ENCODE measurements at regions not wholly inside any gene's neighbourhood (a gene's known extent, or its start where the extent isn't known, plus 50 kb on each side); places are given as distances from the start of the nearest gene placed in this dataset.

DNA sequence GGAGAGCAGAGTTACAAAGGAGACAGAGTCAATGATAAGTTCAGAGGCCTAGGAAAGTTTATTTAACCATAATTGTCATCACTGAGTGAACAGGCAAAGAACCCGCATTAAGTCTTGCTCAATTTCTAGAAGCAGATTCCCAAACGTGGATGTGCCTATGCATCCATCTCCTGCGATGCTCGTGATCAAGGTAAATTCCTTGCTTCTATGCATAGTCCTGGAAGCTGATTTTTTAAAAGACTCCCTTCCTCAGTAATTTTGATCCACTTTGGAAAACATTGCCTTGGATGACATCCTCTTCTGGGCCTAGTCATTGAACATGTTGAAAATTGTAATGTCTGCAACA, 116.4 kb downstream of the TNFSF18 start:
- no peak overlapping the region for H3K4ac ChIP-seq (ENCODE audit: low read depth, low read length)
- no peak overlapping the region for H2BK120ac ChIP-seq (ENCODE audit: low read depth, low read length, poor library complexity, severe bottlenecking)
- no peak overlapping the region for H3K14ac ChIP-seq (ENCODE audit: insufficient read depth, low read length)
- no peaks in the 10 kb centered on the region for H4K20me1 ChIP-seq (ENCODE audit: control insufficient read depth, insufficient read depth, insufficient read length)
- no peaks in the 10 kb centered on the region for H3K9me3 ChIP-seq (ENCODE audit: control insufficient read depth, low read depth, low read length)
- no peak overlapping the region for H3K23ac ChIP-seq (ENCODE audit: insufficient read length, low read depth, low read length)
- Mint-ChIP-seq H3K27me3 (ENCODE audit: low read depth) (no peaks in the 10 kb centered on the region; the same call in 1 of the 2 replicates), H3K9me3 (no peaks in the 10 kb centered on the region), H3K27ac (peak overlapping the region in 1 of 3 experiments; percentile 92; a peak in 2 of 7 replicates), H3K4me3 (no peak overlapping the region), H3K4me1 (peaks cover 0 to 2% of the 10 kb centered on the region in 2 experiments; a peak in 1 of 4 replicates), H3K36me3 (ENCODE audit: insufficient read depth in 1 of 3, low read depth in 3 of 3) (no peaks in the 10 kb centered on the region)
- DNase-seq: no peak
- H2BK15ac ChIP-seq (ENCODE audit: low read depth, low read length): no peak overlapping the region
- no peak overlapping the region for H4K8ac ChIP-seq (replicated peaks; ENCODE audit: insufficient read length, low read depth, low read length)
- no peaks in the 10 kb centered on the region for H3K79me1 ChIP-seq (ENCODE audit: insufficient read depth, low read depth, low read length, poor library complexity, severe bottlenecking)
- no peak overlapping the region for H4K5ac ChIP-seq (ENCODE audit: insufficient read length, low read depth, low read length)
- H3K56ac ChIP-seq (ENCODE audit: insufficient read length, low read depth, low read length): no peak overlapping the region
- no peak overlapping the region for H2BK5ac ChIP-seq (ENCODE audit: insufficient read length, low read length)
- H3K4me2 ChIP-seq (ENCODE audit: insufficient read depth, insufficient read length, low read length): no peak overlapping the region
- H3T11ph ChIP-seq (ENCODE audit: low read length): no peak overlapping the region
- H2AFZ ChIP-seq (ENCODE audit: low read length): no peak overlapping the region
- TF ChIP-seq, protein P1, sequence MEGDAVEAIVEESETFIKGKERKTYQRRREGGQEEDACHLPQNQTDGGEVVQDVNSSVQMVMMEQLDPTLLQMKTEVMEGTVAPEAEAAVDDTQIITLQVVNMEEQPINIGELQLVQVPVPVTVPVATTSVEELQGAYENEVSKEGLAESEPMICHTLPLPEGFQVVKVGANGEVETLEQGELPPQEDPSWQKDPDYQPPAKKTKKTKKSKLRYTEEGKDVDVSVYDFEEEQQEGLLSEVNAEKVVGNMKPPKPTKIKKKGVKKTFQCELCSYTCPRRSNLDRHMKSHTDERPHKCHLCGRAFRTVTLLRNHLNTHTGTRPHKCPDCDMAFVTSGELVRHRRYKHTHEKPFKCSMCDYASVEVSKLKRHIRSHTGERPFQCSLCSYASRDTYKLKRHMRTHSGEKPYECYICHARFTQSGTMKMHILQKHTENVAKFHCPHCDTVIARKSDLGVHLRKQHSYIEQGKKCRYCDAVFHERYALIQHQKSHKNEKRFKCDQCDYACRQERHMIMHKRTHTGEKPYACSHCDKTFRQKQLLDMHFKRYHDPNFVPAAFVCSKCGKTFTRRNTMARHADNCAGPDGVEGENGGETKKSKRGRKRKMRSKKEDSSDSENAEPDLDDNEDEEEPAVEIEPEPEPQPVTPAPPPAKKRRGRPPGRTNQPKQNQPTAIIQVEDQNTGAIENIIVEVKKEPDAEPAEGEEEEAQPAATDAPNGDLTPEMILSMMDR (conservative IDR thresholded peaks at IDR 0.05): no peak
- H3K27ac ChIP-seq (ENCODE audit: insufficient read length, low read depth, low read length): no peak overlapping the region
- no peak overlapping the region for H2AK5ac ChIP-seq (ENCODE audit: insufficient read length, low read length)
- no peaks in the 10 kb centered on the region; the same call in 1 of the 2 replicates for H3K4me1 ChIP-seq (ENCODE audit: insufficient read depth, low read length)
- H4K91ac ChIP-seq (ENCODE audit: insufficient read length, low read depth, low read length): no peak overlapping the region
- no peak overlapping the region for H2BK20ac ChIP-seq (ENCODE audit: low read depth, low read length, poor library complexity, severe bottlenecking)
- H3K23me2 ChIP-seq (ENCODE audit: insufficient read length, low read depth, low read length, poor library complexity, severe bottlenecking): no peaks in the 10 kb centered on the region
- no CpG with 5 or more reads among the region's 4 CpGs for WGBS (ENCODE audit: extremely low coverage, insufficient read length, low lambda C conversion rate)
- H3K18ac ChIP-seq (ENCODE audit: insufficient read length, low read depth, low read length): no peak overlapping the region
- H2BK12ac ChIP-seq (ENCODE audit: insufficient read length, low read depth, low read length): no peak overlapping the region
- H3K9ac ChIP-seq (ENCODE audit: extremely low read depth, insufficient read length, low read length): no peak overlapping the region
- no peaks in the 10 kb centered on the region for H3K27me3 ChIP-seq (ENCODE audit: insufficient read depth, low read length)
- no peaks in the 10 kb centered on the region for H3K79me2 ChIP-seq (ENCODE audit: insufficient read depth, low read length)

Data from H9 (cell line).